SK-N-MC (cell line): ENCODE measurements at regions not wholly inside any gene's neighbourhood (a gene's known extent, or its start where the extent isn't known, plus 50 kb on each side); places are given as distances from the start of the nearest gene placed in this dataset.

Experiments used
- EZH2 ChIP-seq: fragments of 200-600 bp; sonication (generic); IDR thresholded peaks from one replicate; pipeline ENCODE4 v1.6.1; 2017; ENCODE audit warnings: antibody characterized with exemption
- FOXP2 ChIP-seq: optimal IDR thresholded peaks from 2 replicates; pipeline ENCODE3; 2011; ENCODE audit warnings: mild to moderate bottlenecking, moderate library complexity; ENCODE audit not compliant: insufficient read depth; ENCODE audit errors: extremely low read length, control extremely low read depth
- POLR2AphosphoS5 ChIP-seq: IDR thresholded peaks from 2 replicates; pipeline ENCODE4 v1.6.1; 2012; ENCODE audit warnings: mild to moderate bottlenecking, low read depth, low read length, borderline replicate concordance

DNA sequence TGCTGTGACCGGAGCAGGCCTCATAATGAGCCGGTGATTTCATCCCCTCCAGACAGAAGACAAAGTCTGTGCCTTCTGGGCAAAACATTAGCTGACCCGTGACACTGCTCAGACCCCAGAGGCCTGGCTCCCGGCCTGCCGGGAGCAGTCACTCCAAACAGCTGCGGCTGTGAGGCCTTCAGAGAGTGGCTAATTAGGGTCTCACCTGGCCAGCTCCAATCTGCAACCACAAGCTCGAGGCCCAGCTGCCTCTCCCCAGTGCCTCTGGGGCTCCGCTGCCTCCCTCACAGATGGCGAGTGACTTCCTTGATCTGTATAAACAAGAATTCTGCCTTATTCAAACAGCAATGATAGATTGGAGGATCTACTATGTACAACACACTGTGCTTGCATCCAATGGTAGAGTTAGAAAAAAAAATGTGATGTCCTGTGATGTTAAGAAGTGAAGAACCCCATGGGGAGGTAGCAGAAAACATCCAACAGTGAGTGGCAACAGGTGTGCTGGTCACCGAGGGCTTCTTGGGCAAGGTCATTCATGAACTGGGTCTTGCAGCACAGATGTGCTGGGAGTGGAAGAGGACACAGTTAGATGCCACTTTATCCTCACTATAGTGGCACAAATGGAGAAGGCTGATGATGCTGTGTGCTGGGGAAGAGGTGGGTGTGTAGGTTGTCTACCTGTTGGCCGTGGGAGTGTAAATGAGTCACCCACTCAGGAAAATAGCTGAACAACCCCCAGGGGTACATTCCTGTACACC lies 98.2 kb upstream of the ASAP2 start:
- TF ChIP-seq POLR2AphosphoS5 (no peak), EZH2 (no peak), FOXP2 (no peak)
